ENCODE measurements at regions not wholly inside any gene's neighbourhood (a gene's known extent, or its start where the extent isn't known, plus 50 kb on each side); places are given as distances from the start of the nearest gene placed in this dataset.

- no peak overlapping the region for H3K4me2 ChIP-seq (ENCODE audit: low read depth, low read length, poor library complexity, severe bottlenecking)
- no peak overlapping the region for H3K4me3 ChIP-seq (ENCODE audit: insufficient read depth, low read length, poor library complexity, severe bottlenecking)
- no peak overlapping the region for H3K9ac ChIP-seq (ENCODE audit: low read length)
- H3F3A ChIP-seq (ENCODE audit: insufficient read depth), result no peaks in the 10 kb centered on the region
- no peaks in the 10 kb centered on the region for H3K79me2 ChIP-seq (ENCODE audit: insufficient read depth, low read length)
- H3K36me3 ChIP-seq (ENCODE audit: low read length), result no peaks in the 10 kb centered on the region
- H2AFZ ChIP-seq (ENCODE audit: low read depth, low read length, severe bottlenecking), result no peak overlapping the region
- no peak for TF ChIP-seq EZH2phosphoT487 (conservative IDR thresholded peaks at IDR 0.05; ENCODE audit: low read length)
- TF ChIP-seq CTCF (IDR thresholded peaks at IDR 0.05; ENCODE audit: insufficient read depth, low read length, poor library complexity, severe bottlenecking), result no peak
- no peaks in the 10 kb centered on the region for H3K27me3 ChIP-seq (ENCODE audit: low read length)
- no peaks in the 10 kb centered on the region for H3K9me3 ChIP-seq (ENCODE audit: insufficient read depth, low read length)
- H3K27ac ChIP-seq (ENCODE audit: low read depth, low read length), result no peak overlapping the region
- no peaks in the 10 kb centered on the region for H3K9me2 ChIP-seq (replicated peaks; ENCODE audit: insufficient read depth, low read length)
- no peaks in the 10 kb centered on the region for H4K20me1 ChIP-seq (ENCODE audit: low read depth, low read length)
Observed at GRCh38 chr12:60184096-60184495, 588.3 kb downstream of the SLC16A7 start.

DNA sequence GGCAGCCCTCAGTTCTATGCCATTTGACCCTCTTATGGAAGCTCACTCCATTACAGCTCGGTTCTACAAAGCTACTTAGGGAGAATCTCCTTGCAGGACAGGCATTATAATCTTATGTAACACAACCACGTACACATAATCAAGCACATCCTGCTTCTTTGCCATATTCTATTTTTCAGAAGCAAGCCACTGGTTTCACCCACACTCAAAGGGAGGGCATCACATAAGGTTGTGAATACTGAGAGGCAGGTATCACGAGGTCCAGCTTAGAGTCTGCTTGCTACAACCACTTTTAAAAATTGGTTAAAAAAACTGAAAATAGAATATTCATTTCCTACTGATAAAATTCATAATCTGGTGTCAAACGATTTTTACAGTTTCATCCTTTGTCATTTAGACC lies 589.2 kb downstream of the SLC16A7 start:
- Histone ChIP-seq H3K27ac (ENCODE audit: low read depth, low read length) (no peak overlapping the region), H3K27me3 (ENCODE audit: low read length) (no peaks in the 10 kb centered on the region), H3K4me2 (ENCODE audit: low read depth, low read length, poor library complexity, severe bottlenecking) (no peak overlapping the region), H3K79me2 (ENCODE audit: insufficient read depth, low read length) (no peaks in the 10 kb centered on the region), H2AFZ (ENCODE audit: low read depth, low read length, severe bottlenecking) (no peak overlapping the region), H3K36me3 (ENCODE audit: low read length) (no peaks in the 10 kb centered on the region), H3K4me3 (ENCODE audit: insufficient read depth, low read length, poor library complexity, severe bottlenecking) (no peak overlapping the region), H3K9me3 (ENCODE audit: insufficient read depth, low read length) (no peaks in the 10 kb centered on the region), H4K20me1 (ENCODE audit: low read depth, low read length) (no peaks in the 10 kb centered on the region), H3K9me2 (replicated peaks; ENCODE audit: insufficient read depth, low read length) (no peaks in the 10 kb centered on the region), H3F3A (ENCODE audit: insufficient read depth) (no peaks in the 10 kb centered on the region), H3K9ac (ENCODE audit: low read length) (no peak overlapping the region)
- TF ChIP-seq EZH2phosphoT487 (conservative IDR thresholded peaks at IDR 0.05; ENCODE audit: low read length) (no peak), CTCF (IDR thresholded peaks at IDR 0.05; ENCODE audit: insufficient read depth, low read length, poor library complexity, severe bottlenecking) (no peak)

GRCh38 chr12:60191271-60191670 lies 595.4 kb downstream of the SLC16A7 start:
- Histone ChIP-seq H3K27me3 (ENCODE audit: low read length) (no peaks in the 10 kb centered on the region), H3F3A (ENCODE audit: insufficient read depth) (no peaks in the 10 kb centered on the region), H3K4me3 (ENCODE audit: insufficient read depth, low read length, poor library complexity, severe bottlenecking) (no peak overlapping the region), H4K20me1 (ENCODE audit: low read depth, low read length) (no peaks in the 10 kb centered on the region), H2AFZ (ENCODE audit: low read depth, low read length, severe bottlenecking) (no peak overlapping the region), H3K9me3 (ENCODE audit: insufficient read depth, low read length) (no peaks in the 10 kb centered on the region), H3K36me3 (ENCODE audit: low read length) (no peaks in the 10 kb centered on the region), H3K9me2 (replicated peaks; ENCODE audit: insufficient read depth, low read length) (no peaks in the 10 kb centered on the region), H3K27ac (ENCODE audit: low read depth, low read length) (no peak overlapping the region), H3K9ac (ENCODE audit: low read length) (no peak overlapping the region), H3K4me2 (ENCODE audit: low read depth, low read length, poor library complexity, severe bottlenecking) (no peak overlapping the region), H3K79me2 (ENCODE audit: insufficient read depth, low read length) (no peaks in the 10 kb centered on the region)
- TF ChIP-seq CTCF (IDR thresholded peaks at IDR 0.05; ENCODE audit: insufficient read depth, low read length, poor library complexity, severe bottlenecking), result no peak
- no peak for TF ChIP-seq EZH2phosphoT487 (conservative IDR thresholded peaks at IDR 0.05; ENCODE audit: low read length)
